GM18858 (cell line): ENCODE measurements at regions not wholly inside any gene's neighbourhood (a gene's known extent, or its start where the extent isn't known, plus 50 kb on each side); places are given as distances from the start of the nearest gene placed in this dataset.

ENCODE experiments used
- ATAC-seq: cut with Tn5 transposase; IDR thresholded peaks from one replicate; pipeline ENCODE4 v1.9.1; 2021; ENCODE audit not compliant: unreplicated experiment

DNA sequence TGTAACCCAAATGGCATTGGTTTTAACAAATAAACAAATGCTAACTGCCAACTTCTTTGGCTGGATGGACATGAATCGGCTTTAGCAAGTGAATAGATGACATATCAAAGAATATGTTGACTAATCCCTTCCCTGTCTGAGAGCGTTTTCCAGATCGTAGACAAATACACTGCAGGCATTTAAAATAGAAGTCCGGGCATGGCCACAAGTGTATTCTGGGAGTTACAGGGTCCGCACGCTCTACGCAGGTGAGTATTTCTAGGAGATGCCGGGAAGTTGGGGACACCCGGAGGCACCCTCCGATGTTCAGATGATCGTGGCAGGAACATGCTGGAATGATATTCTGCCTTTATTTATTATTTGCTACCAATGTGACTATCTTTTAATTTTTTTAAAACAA, 53.2 kb upstream of the ZNF536 start:
- ATAC-seq: no peak

DNA sequence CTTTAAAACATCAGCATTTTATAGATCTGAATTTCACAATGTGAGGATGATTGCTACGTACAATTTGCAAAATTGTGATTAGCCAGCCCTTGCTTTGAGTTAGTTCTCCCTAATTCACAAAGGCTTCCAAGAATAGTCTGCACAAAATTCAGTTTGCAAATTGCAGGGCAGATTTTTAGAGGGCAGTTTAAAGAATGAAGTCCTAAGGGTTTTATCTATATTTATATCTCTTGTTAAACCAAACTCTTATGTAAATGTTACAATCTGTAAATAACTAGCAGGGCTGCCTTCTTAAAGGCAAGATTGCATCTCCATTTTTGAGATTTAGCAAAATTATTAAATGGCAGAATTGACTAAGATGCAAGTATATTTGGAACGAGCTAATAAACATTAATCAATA, 52.8 kb upstream of the ZNF536 start:
- no peak for ATAC-seq

GRCh38 chr19:30319876-30320275, 52.3 kb upstream of the ZNF536 start:
- ATAC-seq: no peak

DNA sequence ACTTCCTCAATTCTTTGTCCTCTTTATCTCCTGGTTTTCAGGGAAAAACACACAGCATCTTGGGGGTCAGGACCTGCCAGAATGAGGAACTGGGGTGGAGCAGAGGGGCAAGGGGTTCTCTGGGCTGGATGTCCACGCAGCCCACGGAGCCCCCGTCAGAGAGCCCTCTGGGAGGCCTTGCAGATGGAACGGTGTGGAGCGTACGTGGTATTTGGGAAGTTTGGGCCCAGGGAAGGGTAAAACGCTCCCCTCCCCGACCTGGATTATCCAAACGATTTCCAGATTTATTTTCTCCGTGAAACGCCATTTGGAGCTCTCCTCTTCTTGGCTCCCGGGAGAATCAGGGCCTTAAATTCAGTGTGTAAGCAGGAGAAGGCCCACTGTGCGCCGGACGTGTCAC, 51.7 kb upstream of the ZNF536 start:
- ATAC-seq: no peak

- ATAC-seq: no peak
Observed at GRCh38 chr19:30320916-30321315, 51.3 kb upstream of the ZNF536 start.
